IMR-90 (cell line): ENCODE measurements at regions not wholly inside any gene's neighbourhood (a gene's known extent, or its start where the extent isn't known, plus 50 kb on each side); places are given as distances from the start of the nearest gene placed in this dataset.

Experiments
- ATAC-seq: fragments of 200-7000 bp; cut with Tn5 transposase; 2 replicates; pipeline ENCODE4 v1.9.1; 2020; ENCODE audit warnings: low read depth, mild to moderate bottlenecking, moderate library complexity
- BruUV-seq: library from RNA; stranded (reverse); fragments of 400-500 nt; replicated peaks from 2 replicates; lab custom pipeline; 2021; lab: Mats Ljungman, UMichigan
- CTCF ChIA-PET: fragments of 300-600 bp; formaldehyde crosslinking; extraction: SDS; loops from one replicate; lab custom pipeline; 2021; ENCODE audit warnings: antibody characterized with exemption; lab: Yijun Ruan, JAX
- POLR2A ChIA-PET: fragments of 300-600 bp; sonication (Branson Sonifier 250); formaldehyde crosslinking; loops from one replicate; lab custom pipeline; 2022; ENCODE audit warnings: antibody characterized with exemption; ENCODE audit not compliant: unreplicated experiment; lab: Charles Lee
- DNase-seq: peaks from one replicate; pipeline ENCODE4 v3.0.0; 2013
- H2AFZ ChIP-seq: replicated peaks from 2 replicates; pipeline ENCODE3; 2013; ENCODE audit warnings: low read length, mild to moderate bottlenecking; ENCODE audit not compliant: poor library complexity
- H2AK5ac ChIP-seq: 2 replicates; pipeline ENCODE4 v1.6.1; 2013; ENCODE audit warnings: low read depth, low read length, inconsistent platforms
- H2AK9ac ChIP-seq: replicated peaks from 2 replicates; pipeline ENCODE3; 2013; ENCODE audit warnings: mild to moderate bottlenecking, low read depth, low read length, moderate library complexity; ENCODE audit not compliant: poor library complexity
- H2BK120ac ChIP-seq: 2 replicates; pipeline ENCODE4 v1.6.1; 2013; ENCODE audit warnings: low read depth, low read length, inconsistent platforms
- H2BK15ac ChIP-seq: 3 replicates; pipeline ENCODE4 v1.6.1; 2013; ENCODE audit warnings: low read depth, low read length, inconsistent platforms
- H2BK20ac ChIP-seq: 2 replicates; pipeline ENCODE4 v1.6.1; 2013; ENCODE audit warnings: low read depth, mild to moderate bottlenecking, inconsistent platforms, low read length, moderate library complexity
- H2BK5ac ChIP-seq: 2 replicates; pipeline ENCODE4 v1.6.1; 2013; ENCODE audit warnings: mild to moderate bottlenecking, low read depth, low read length, inconsistent platforms; ENCODE audit not compliant: poor library complexity, severe bottlenecking
- H3K14ac ChIP-seq: replicated peaks from 2 replicates; pipeline ENCODE4 v1.6.1; 2013; ENCODE audit warnings: low read depth, low read length, inconsistent platforms
- H3K18ac ChIP-seq: 2 replicates; pipeline ENCODE4 v1.6.1; 2013; ENCODE audit warnings: low read depth, low read length, control low read depth
- H3K23ac ChIP-seq: 2 replicates; pipeline ENCODE4 v1.6.1; 2013; ENCODE audit warnings: low read depth, low read length, inconsistent platforms
- H3K27ac ChIP-seq: 2 replicates; pipeline ENCODE4 v1.5.1; 2013; ENCODE audit warnings: mild to moderate bottlenecking, control low read depth, low read length; ENCODE audit not compliant: insufficient read depth
- H3K27me3 ChIP-seq: 2 replicates; pipeline ENCODE4 v1.6.1; 2013; ENCODE audit warnings: low read length; ENCODE audit not compliant: control insufficient read depth, insufficient read depth
- H3K36me3 ChIP-seq: 2 replicates; pipeline ENCODE4 v1.6.1; 2013; ENCODE audit warnings: low read length, mixed read lengths; ENCODE audit not compliant: control insufficient read depth, insufficient read depth
- H3K4ac ChIP-seq: 2 replicates; pipeline ENCODE4 v1.6.1; 2013; ENCODE audit warnings: low read depth, low read length, inconsistent platforms
- H3K4me1 ChIP-seq: 2 replicates; pipeline ENCODE4 v1.6.1; 2013; ENCODE audit warnings: low read length, mixed read lengths; ENCODE audit not compliant: control insufficient read depth, insufficient read depth
- H3K4me2 ChIP-seq: 2 replicates; pipeline ENCODE4 v1.6.1; 2013; ENCODE audit warnings: low read depth, mild to moderate bottlenecking, control low read depth, low read length, moderate library complexity
- H3K4me3 ChIP-seq: 2 replicates; pipeline ENCODE4 v1.5.1; 2013; ENCODE audit warnings: low read depth, mild to moderate bottlenecking, control low read depth, low read length, moderate library complexity; ENCODE audit not compliant: insufficient read depth
- H3K56ac ChIP-seq: 2 replicates; pipeline ENCODE4 v1.6.1; 2013; ENCODE audit warnings: low read length, inconsistent platforms; ENCODE audit not compliant: insufficient read depth; ENCODE audit errors: extremely low read depth
- H3K79me1 ChIP-seq, 2 experiments: 2 replicates each; pipeline ENCODE4 v1.6.1; 2013; ENCODE audit warnings: low read length in 2 of 2, inconsistent platforms in 1 of 2, low read depth in 1 of 2
- H3K9ac ChIP-seq: 2 replicates; pipeline ENCODE4 v1.6.1; 2013; ENCODE audit warnings: low read depth, low read length, control low read depth
- H3K9me1 ChIP-seq: 2 replicates; pipeline ENCODE4 v1.6.1; 2013; ENCODE audit warnings: low read length, inconsistent platforms; ENCODE audit not compliant: insufficient read depth
- H3K9me3 ChIP-seq: 2 replicates; pipeline ENCODE4 v1.6.1; 2013; ENCODE audit warnings: low read length; ENCODE audit not compliant: control insufficient read depth, insufficient read depth
- H4K20me1 ChIP-seq: 2 replicates; pipeline ENCODE4 v1.6.1; 2013; ENCODE audit warnings: low read length, inconsistent platforms; ENCODE audit not compliant: insufficient read depth
- H4K5ac ChIP-seq: 2 replicates; pipeline ENCODE4 v1.6.1; 2013; ENCODE audit warnings: mild to moderate bottlenecking, low read depth, low read length, control low read depth
- H4K8ac ChIP-seq, 2 experiments: 2 replicates each; pipeline ENCODE4 v1.6.1; 2013; ENCODE audit warnings: low read depth in 2 of 2, low read length in 2 of 2, control low read depth in 1 of 2, inconsistent platforms in 1 of 2
- H4K91ac ChIP-seq: 2 replicates; pipeline ENCODE4 v1.6.1; 2013; ENCODE audit warnings: low read depth, low read length, inconsistent platforms; ENCODE audit not compliant: insufficient read depth
- BHLHE40 ChIP-seq: fragments of 150-350 bp; IDR thresholded peaks from 2 replicates; pipeline ENCODE4 v1.6.1; 2016; ENCODE audit warnings: mild to moderate bottlenecking, low read depth, low read length
- CEBPB ChIP-seq: IDR thresholded peaks from 2 replicates; pipeline ENCODE4 v1.6.1; 2012; ENCODE audit warnings: low read depth, low read length, improper control_type of control experiment
- CHD1 ChIP-seq: IDR thresholded peaks from 2 replicates; pipeline ENCODE4 v1.6.1; 2012; ENCODE audit warnings: low read depth, low read length, improper control_type of control experiment
- FOS ChIP-seq: fragments of 150-350 bp; IDR thresholded peaks from 2 replicates; pipeline ENCODE4 v1.6.1; 2016; ENCODE audit warnings: low read depth, low read length
- MAFK ChIP-seq: IDR thresholded peaks from 2 replicates; pipeline ENCODE4 v1.6.1; 2012; ENCODE audit warnings: low read depth, low read length, improper control_type of control experiment
- MAZ ChIP-seq: IDR thresholded peaks from 2 replicates; pipeline ENCODE4 v1.6.1; 2012; ENCODE audit warnings: low read depth, mild to moderate bottlenecking, low read length, improper control_type of control experiment, moderate library complexity, borderline replicate concordance
- MXI1 ChIP-seq: IDR thresholded peaks from 2 replicates; pipeline ENCODE4 v1.6.1; 2012; ENCODE audit warnings: low read depth, mild to moderate bottlenecking, low read length, moderate library complexity, borderline replicate concordance
- NFE2L2 ChIP-seq: fragments of 150-350 bp; IDR thresholded peaks from 2 replicates; pipeline ENCODE4 v1.6.1; 2016; ENCODE audit warnings: low read depth, mild to moderate bottlenecking, low read length
- POLR2A ChIP-seq: IDR thresholded peaks from 2 replicates; pipeline ENCODE4 v1.6.1; 2012; ENCODE audit warnings: mild to moderate bottlenecking, low read depth, low read length
- RAD21 ChIP-seq: IDR thresholded peaks from 2 replicates; pipeline ENCODE4 v1.6.1; 2012; ENCODE audit warnings: low read length, improper control_type of control experiment
- RCOR1 ChIP-seq: IDR thresholded peaks from 2 replicates; pipeline ENCODE4 v1.6.1; 2012; ENCODE audit warnings: mild to moderate bottlenecking, low read length, improper control_type of control experiment; ENCODE audit not compliant: insufficient replicate concordance
- RFX5 ChIP-seq: IDR thresholded peaks from 2 replicates; pipeline ENCODE4 v1.8.0; 2012; ENCODE audit warnings: low read depth, mild to moderate bottlenecking, low read length, moderate library complexity
- SMC3 ChIP-seq: fragments of 150-350 bp; IDR thresholded peaks from 2 replicates; pipeline ENCODE4 v1.6.1; 2016; ENCODE audit warnings: low read depth, mild to moderate bottlenecking, antibody characterized with exemption, low read length, moderate library complexity
- USF2 ChIP-seq: fragments of 150-350 bp; IDR thresholded peaks from 2 replicates; pipeline ENCODE4 v1.6.1; 2017; ENCODE audit warnings: mild to moderate bottlenecking, antibody characterized with exemption, low read length, low read depth
- WGBS, 2 experiments: methylation state at CpG; one replicate each; pipeline versions ENCODE4 v1.1.5 to v1.1.7; 2013; ENCODE audit warnings: missing lambda C conversion rate in 2 of 2; ENCODE audit not compliant: insufficient read length in 1 of 2; ENCODE audit errors: extremely low coverage in 2 of 2; 5-methylcytosine and 5-hydroxymethylcytosine counted together
- dilution Hi-C: fragments of 300-500 bp; cut with HindIII; formaldehyde crosslinking; loops from one replicate; pipeline ENCODE4 v1.14.3; 2018; ENCODE audit warnings: low sequenced_read_pairs; ENCODE audit not compliant: unreplicated experiment
- in situ Hi-C: fragments of 300-500 bp; cut with MboI; formaldehyde crosslinking; loops from 3 replicates; pipeline ENCODE4 v1.14.3; 2019; ENCODE audit warnings: low sequenced_read_pairs, inconsistent platforms, mixed read lengths
- intact Hi-C: fragments of 100-400 bp; cut with micrococcal nuclease; formaldehyde crosslinking; loops from 2 replicates; pipeline ENCODE4 v1.10.0; 2022
- TF ChIP-seq, protein P1 (sequence below): conservative IDR thresholded peaks from 2 replicates; pipeline ENCODE4 v1.5.1; 2012; ENCODE audit warnings: mild to moderate bottlenecking, low read depth, low read length, improper control_type of control experiment
- TF ChIP-seq, protein P2 (sequence below): fragments of 150-350 bp; IDR thresholded peaks from 2 replicates; pipeline ENCODE4 v1.6.1; 2016; ENCODE audit warnings: low read depth, mild to moderate bottlenecking, low read length, moderate library complexity, borderline replicate concordance

DNA sequence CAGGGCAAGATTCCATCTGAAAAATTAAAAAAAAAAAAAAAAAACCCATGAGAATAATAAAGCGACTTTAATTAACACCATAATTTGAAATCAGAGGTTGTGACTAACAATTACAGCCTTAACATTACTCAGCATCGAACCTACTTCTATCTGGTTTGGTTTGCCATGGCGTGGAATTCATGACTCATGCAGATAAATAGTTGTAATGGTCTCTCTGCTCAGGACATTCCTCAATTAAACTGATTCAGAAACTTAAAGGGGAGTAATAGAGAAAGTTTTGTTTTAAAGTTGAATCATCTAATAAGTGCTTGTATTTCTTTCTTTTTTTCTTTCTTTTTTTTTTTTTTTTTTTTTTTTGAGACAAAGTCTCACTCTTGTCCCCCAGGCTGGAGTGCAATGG, 135.5 kb downstream of the SPATA31D1 start:
- POLR2A ChIA-PET, result no interaction called here
- no TSS peak for BruUV-seq
- H3K9ac ChIP-seq, result no peak overlapping the region
- no peak overlapping the region for H3K4me3 ChIP-seq
- no peak overlapping the region for H4K91ac ChIP-seq
- WGBS, 2 experiments, result no CpG with 5 or more reads among the region's 3 CpGs
- ATAC-seq (peak; percentile 96), DNase-seq (peak; percentile 90)
- no peak overlapping the region for H2BK120ac ChIP-seq
- no peak overlapping the region for H2AK5ac ChIP-seq
- H4K8ac ChIP-seq, result no peak overlapping the region
- no peak overlapping the region for H2BK15ac ChIP-seq
- H3K27me3 ChIP-seq, result no peaks in the 10 kb centered on the region
- no peak overlapping the region for H3K18ac ChIP-seq
- no peak overlapping the region for H3K4ac ChIP-seq
- H3K23ac ChIP-seq, result no peak overlapping the region
- no peak overlapping the region for H3K14ac ChIP-seq
- no peak for TF ChIP-seq POLR2A
- TF ChIP-seq, protein P1, sequence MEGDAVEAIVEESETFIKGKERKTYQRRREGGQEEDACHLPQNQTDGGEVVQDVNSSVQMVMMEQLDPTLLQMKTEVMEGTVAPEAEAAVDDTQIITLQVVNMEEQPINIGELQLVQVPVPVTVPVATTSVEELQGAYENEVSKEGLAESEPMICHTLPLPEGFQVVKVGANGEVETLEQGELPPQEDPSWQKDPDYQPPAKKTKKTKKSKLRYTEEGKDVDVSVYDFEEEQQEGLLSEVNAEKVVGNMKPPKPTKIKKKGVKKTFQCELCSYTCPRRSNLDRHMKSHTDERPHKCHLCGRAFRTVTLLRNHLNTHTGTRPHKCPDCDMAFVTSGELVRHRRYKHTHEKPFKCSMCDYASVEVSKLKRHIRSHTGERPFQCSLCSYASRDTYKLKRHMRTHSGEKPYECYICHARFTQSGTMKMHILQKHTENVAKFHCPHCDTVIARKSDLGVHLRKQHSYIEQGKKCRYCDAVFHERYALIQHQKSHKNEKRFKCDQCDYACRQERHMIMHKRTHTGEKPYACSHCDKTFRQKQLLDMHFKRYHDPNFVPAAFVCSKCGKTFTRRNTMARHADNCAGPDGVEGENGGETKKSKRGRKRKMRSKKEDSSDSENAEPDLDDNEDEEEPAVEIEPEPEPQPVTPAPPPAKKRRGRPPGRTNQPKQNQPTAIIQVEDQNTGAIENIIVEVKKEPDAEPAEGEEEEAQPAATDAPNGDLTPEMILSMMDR, result no peak
- TF ChIP-seq MAZ, result no peak
- TF ChIP-seq, protein P2, sequence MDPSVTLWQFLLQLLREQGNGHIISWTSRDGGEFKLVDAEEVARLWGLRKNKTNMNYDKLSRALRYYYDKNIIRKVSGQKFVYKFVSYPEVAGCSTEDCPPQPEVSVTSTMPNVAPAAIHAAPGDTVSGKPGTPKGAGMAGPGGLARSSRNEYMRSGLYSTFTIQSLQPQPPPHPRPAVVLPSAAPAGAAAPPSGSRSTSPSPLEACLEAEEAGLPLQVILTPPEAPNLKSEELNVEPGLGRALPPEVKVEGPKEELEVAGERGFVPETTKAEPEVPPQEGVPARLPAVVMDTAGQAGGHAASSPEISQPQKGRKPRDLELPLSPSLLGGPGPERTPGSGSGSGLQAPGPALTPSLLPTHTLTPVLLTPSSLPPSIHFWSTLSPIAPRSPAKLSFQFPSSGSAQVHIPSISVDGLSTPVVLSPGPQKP, result no peak
- TF ChIP-seq FOS, result peak; percentile 80; the same call in 1 of the 2 replicates
- TF ChIP-seq RFX5, result no peak
- TF ChIP-seq BHLHE40, result no peak
- TF ChIP-seq MAFK, result 0 out of 2 replicates have a peak, but pooled peaks have one; percentile 40
- no peak for TF ChIP-seq CHD1
- TF ChIP-seq MXI1, result no peak
- peak; percentile 44; the same call in 1 of the 2 replicates for TF ChIP-seq NFE2L2
- no peak for TF ChIP-seq RAD21
- no peak for TF ChIP-seq RCOR1
- TF ChIP-seq SMC3, result no peak
- TF ChIP-seq CEBPB, result no peak
- no peak for TF ChIP-seq USF2
- in situ Hi-C loops (no loop called here), dilution Hi-C loops (no loop called here), intact Hi-C loops (no loop called here)
- no peak overlapping the region for H3K56ac ChIP-seq
- no peak overlapping the region for H2BK20ac ChIP-seq
- H3K4me2 ChIP-seq, result no peak overlapping the region
- CTCF ChIA-PET, result interaction anchor here (0.6 kb wide), 1 partner anchor 217 kb away, joined by 7 read pairs; no protein-coding TSS in a partner anchor
- H2BK5ac ChIP-seq, result no peak overlapping the region
- H3K4me1 ChIP-seq, result no peaks in the 10 kb centered on the region
- no peak overlapping the region for H4K5ac ChIP-seq
- H3K9me3 ChIP-seq, result no peaks in the 10 kb centered on the region
- no peaks in the 10 kb centered on the region for H4K20me1 ChIP-seq
- no peaks in the 10 kb centered on the region for H3K9me1 ChIP-seq
- no peaks in the 10 kb centered on the region for H3K36me3 ChIP-seq
- no peak overlapping the region for H3K27ac ChIP-seq
- H2AFZ ChIP-seq, result no peak overlapping the region
- no peaks in the 10 kb centered on the region for H3K79me1 ChIP-seq
- no peak overlapping the region for H2AK9ac ChIP-seq
